Right lung (tissue), 2 donors: ENCODE measurements at regions not wholly inside any gene's neighbourhood (a gene's known extent, or its start where the extent isn't known, plus 50 kb on each side); places are given as distances from the start of the nearest gene placed in this dataset.

Experiments
- DNase-seq, 2 donors: peaks; one replicate each; pipeline ENCODE4 v3.0.0-alpha.2; 2013

GRCh38 chr1:229111703-229112319 lies 159.1 kb upstream of the RAB4A start:
- DNase-seq: no peak

- DNase-seq: no peak
Observed at GRCh38 chr1:229112832-229113548, 157.9 kb upstream of the RAB4A start.

- no peak for DNase-seq
Observed at GRCh38 chr1:229114315-229114714, 156.6 kb upstream of the RAB4A start.

GRCh38 chr1:229114850-229115365 lies 156.0 kb upstream of the RAB4A start:
- DNase-seq: no peak

GRCh38 chr1:229116114-229116513 lies 154.8 kb upstream of the RAB4A start:
- DNase-seq: peak; percentile 89 to 92

- peak in 1 of 2 donors; percentile 70 for DNase-seq
Observed at GRCh38 chr1:229117664-229118300, 153.1 kb upstream of the RAB4A start.

- DNase-seq: no peak
Observed at GRCh38 chr1:229118477-229119061, 152.3 kb upstream of the RAB4A start.

GRCh38 chr1:229119161-229119560 lies 151.8 kb upstream of the RAB4A start:
- DNase-seq: no peak

GRCh38 chr1:229119876-229120275 lies 151.0 kb upstream of the RAB4A start:
- DNase-seq: no peak

- DNase-seq: no peak
Observed at GRCh38 chr1:229121845-229122436, 149.0 kb upstream of the RAB4A start.

- DNase-seq: no peak
Observed at GRCh38 chr1:229122606-229123005, 148.3 kb upstream of the RAB4A start.

GRCh38 chr1:229124116-229124515 lies 146.8 kb upstream of the RAB4A start:
- no peak for DNase-seq

GRCh38 chr1:229124520-229125124 lies 146.3 kb upstream of the RAB4A start:
- DNase-seq: no peak

- DNase-seq: no peak
Observed at GRCh38 chr1:229127301-229127700, 143.6 kb upstream of the RAB4A start.

GRCh38 chr1:229128066-229128608 lies 142.8 kb upstream of the RAB4A start:
- DNase-seq: no peak

GRCh38 chr1:229129301-229130027 lies 141.4 kb upstream of the RAB4A start:
- no peak for DNase-seq

- no peak for DNase-seq
Observed at GRCh38 chr1:229130028-229130668, 140.8 kb upstream of the RAB4A start.

GRCh38 chr1:229131243-229132105 lies 139.4 kb upstream of the RAB4A start:
- no peak for DNase-seq

- DNase-seq: no peak
Observed at GRCh38 chr1:229132106-229132443, 138.8 kb upstream of the RAB4A start.
